ENCODE measurements at regions not wholly inside any gene's neighbourhood (a gene's known extent, or its start where the extent isn't known, plus 50 kb on each side); places are given as distances from the start of the nearest gene placed in this dataset.

DNA sequence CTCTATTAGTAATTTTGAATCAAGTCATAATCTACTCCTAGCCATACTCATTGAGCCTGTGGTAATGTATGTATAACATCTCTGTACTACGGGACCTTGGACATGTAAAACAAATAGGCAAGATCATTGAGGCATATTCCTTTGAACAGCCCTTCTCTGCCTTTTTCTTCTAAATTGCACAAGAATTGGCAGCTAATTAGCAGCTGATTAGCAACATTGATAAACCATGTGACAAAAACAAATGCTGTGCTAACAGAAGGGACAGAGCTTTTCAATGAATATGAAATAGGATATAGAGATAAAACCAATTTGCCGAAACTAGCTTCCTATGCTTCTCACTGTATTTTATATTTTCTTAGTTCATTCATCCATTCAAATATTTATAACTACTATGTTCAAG is 1474.2 kb downstream of the FAM181B start:
- TF ChIP-seq CTCF (IDR thresholded peaks at IDR 0.05) (no peak), POLR2A (IDR thresholded peaks at IDR 0.05) (no peak)

Measured in Peyer's patch (tissue), 4 donors.